Fibroblast of skin of scalp (primary cell): ENCODE measurements at regions not wholly inside any gene's neighbourhood (a gene's known extent, or its start where the extent isn't known, plus 50 kb on each side); places are given as distances from the start of the nearest gene placed in this dataset.
"Not testable (repeated sequence)": the region's sequence is repeated elsewhere in the genome, so short reads cannot be mapped to it uniquely, and the experiment has no call there.

ENCODE experiments used
- DNase-seq: peaks from one replicate; pipeline ENCODE4 v3.0.0-alpha.2; 2013

DNA sequence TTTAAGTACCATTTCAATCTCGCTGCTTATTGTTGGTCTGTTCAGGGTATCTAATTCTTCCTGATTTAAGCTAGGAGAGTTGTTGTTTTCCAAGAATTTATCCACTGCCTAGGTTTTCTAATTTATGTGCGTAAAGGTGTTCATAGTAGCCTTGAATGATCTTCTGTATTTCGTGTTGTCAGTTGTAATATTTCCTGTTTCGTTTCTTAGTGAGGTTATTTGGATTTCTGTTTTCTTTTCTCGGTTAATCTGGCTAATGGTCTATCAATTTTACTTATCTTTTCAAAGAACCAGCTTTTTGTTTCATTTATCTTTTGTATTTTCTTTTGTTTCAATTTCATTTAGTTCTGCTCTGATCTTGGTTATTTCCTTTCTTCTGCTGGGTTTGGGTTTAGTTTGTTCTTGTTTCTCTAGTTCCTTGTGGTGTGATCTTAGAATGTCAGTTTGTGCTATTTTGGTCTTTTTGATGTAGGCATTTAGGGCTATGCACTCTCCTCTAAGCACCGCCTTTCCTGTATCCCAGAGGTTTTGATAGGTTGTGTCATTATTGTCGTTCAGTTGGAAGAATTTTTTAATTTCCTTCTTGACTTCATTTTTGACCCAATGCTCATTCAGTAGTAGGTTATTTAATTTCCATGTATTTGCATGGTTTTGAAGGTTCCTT lies 92.5 kb upstream of the CSRP2 start:
- DNase-seq: not testable (repeated sequence)

DNA sequence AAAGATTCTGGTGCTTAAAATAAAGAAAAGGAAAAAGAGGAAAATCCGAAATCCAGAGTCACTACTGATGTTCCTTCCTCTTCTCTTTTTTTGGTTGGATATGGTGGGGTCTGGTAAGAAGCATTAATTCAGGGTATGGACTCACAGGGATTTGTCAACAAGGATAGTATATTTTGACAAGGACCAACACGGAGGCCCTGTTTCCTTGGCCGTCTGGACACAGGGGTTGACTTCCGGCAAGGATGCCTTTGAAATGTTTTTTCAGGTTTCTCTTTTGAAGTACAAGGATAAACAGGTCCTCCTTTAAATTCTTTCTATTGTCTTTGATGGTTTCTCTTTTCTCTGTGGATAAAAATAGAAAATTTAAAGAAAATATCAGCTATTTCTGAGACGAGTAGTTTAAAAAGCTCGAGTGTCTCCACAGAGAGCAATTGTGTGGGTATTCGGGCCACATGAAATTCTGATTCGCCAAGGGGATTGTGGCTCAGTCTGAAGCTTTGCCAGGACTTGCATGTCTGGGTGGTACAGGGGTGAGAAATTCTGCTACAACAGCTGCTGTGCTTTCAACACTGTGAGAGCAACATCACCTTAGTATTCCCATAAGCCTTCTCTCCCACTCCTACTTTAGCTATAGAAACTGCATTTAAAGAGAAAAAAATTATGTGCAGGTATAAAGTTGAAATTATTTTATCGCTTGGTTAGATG lies 88.5 kb upstream of the CSRP2 start:
- DNase-seq: no peak

DNA sequence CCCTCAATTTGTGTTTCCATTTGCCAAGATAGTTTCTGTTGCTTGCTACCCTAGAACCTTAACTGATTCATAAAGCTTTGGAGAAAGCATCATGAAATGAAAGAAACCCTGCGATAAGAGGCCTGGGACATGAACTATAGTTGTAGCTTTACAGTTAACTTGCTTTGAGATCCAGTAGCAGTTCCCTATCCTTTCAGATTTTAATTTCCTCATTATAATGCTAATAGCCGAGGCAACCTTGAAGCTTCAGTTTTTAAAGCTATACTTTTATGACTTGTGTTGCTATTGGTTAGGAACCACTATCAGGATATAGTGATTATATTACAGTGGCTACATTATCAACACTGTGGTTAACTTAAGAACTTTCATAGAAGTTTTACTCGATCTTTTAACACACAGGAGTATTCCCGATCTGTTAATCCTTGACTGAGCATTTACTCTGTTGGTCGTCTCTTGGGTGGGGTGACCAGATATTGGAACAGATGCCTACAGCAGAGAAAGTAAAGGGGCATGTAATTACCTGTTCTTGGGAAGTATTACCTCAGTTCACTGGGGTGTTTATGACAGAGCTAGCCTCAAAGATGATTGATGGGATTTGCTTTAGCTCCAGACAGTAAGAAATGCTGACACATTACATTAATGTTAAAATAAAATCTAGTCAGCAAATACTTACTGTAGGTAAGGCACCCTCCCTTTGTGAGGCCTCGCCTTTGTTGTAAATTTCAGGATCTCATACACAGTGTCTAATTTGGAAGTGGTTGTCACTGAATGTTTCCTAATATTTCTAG lies 86.2 kb upstream of the CSRP2 start:
- DNase-seq: no peak

DNA sequence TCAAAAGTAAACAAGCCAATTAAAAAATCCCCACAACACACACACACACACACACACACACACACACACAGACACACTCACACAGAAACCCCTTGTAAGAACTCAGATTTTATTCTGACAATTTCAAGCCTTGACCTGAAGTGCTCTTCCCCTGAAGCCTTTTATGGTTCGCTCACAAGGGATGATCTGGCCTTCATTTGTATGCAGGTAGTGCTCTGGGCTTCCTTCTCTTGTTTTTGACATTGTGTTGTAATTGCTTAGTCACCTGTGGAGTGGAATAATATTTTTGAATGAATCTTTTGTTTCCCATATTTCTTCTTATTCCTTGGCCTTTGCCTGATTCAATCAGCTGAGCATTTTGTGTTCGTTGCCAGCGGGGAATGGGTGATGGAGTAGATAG lies 83.3 kb upstream of the CSRP2 start:
- DNase-seq: no peak

DNA sequence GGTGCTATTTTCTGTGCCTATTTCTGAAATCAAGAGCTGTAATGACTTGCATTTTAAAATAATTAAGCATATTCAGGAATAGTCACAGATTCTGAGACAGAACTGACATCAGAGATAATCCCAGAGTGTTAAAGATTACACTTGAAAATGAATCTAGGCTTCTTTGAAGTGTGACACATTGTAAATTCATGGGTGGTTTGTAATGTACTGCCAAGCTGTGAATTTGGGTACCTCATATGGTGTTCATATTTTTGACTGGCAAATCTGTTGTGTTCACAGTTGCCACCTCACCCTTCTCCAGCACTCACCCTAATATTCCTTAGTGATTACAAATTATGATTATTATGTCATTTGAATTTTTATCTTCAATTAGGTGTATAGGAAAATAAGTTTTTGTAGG lies 78.5 kb upstream of the CSRP2 start:
- no peak for DNase-seq

DNA sequence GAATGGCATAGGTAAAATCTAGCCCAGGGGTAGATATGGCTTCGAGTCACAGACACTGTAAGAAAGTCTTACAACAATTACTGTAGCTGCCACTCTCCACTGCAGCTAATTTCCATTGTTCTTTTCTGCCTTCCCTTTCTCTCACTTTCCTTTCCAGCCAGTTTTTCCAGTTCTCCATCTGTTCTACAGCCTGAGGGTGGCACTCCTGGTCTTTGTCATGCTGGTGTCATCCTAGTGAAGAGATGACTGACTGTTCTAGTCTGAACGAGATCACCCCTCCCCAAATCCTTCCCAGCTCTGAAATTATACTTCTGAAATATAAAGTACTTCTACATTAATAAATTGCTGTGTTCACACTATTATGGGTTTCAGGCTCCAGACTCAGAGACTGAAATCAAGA lies 74.2 kb upstream of the CSRP2 start:
- DNase-seq: peak; percentile 15

DNA sequence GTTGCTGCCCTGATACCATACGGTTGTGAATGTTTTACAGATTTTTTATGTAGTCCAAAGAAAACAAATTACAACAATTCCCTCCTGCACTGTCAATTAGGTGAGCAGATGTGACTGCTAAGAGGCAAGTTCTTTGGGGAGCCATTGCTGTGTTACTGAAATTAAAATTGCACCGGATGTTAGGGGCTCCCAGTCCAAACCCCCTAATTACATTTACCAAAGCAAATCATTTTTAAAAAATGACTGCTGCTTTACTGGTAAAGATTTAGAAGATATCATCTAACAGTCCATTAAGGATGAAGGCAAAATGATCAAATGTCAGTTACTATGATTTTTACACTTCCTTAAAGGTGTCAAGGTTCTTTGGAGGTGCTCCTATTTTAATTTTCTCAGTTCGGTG lies 70.1 kb upstream of the CSRP2 start:
- DNase-seq: no peak

DNA sequence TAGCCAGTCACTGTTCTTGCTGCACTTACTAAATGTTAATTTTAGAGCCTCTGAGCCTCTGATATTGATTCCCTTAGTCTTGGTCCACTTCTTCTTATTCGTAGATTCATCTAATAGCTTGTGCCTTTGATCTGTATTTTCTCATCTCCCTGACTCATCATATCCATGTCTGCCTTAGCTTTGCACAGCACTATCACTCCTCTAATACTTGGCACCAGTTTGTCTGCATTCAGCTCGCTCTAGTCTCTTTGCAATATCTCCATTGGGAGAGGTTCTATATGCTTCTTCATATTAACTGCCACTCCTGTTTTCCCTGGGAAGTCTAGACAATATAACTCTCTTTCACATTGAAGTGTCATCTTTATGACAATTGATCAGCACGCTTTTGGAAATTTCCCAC lies 68.5 kb upstream of the CSRP2 start:
- no peak for DNase-seq

DNA sequence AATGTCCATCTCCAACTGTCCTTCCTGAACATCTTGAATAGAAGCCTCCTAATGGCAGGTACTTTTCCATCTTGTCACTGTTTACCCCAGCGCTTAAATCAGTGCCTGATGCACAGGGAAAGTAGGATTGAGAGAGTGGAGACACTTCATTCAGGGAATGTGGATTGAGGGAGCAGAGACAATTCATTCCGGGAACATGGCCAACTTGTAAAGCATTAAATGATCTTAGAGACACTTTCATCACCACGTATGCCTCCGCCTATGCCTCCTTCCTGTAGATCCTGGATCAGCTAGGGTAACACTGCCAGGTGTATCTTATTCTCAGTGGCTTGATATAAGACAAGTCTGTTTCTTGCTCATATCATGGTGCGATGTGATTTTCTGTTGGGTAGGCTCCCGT lies 67.6 kb upstream of the CSRP2 start:
- DNase-seq: peak; percentile 67

DNA sequence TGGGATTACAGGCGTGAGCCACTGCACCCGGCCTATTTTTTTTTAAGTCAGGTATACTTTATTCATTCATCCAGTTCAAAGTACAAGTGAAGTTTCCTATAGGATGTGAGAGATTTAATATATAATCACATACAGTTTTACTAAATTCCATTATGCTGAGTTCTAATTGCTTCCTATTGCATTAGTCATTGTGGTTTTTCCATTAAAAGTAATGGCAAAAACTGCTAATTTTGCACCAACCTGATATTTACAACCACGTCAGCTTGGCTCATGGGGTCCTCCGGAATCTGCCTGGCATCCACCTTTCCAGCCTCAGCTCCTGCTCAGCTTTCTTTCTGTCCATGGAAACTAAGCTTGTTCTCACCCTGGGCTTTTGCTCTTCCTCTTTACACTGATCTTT lies 67.0 kb upstream of the CSRP2 start:
- peak; percentile 67 for DNase-seq

DNA sequence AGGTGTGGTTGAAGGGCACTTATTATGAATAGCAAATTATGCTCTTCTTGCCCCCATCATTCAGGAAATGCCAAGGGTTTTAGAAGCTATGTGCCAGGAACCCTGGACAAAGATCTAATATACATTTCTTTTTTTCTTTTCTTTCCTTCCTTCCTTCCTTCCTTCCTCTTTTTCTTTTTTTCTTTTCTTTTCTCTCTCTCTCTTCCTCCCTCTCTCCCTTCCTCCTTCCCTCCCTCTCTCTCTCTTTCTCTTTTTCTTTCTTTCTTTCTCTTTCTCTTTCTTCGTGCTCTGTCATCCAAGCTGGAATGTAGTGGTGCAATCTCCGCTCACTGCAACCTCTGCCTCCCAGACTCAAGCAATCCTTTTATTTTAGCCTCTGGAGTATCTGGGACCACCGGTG lies 66.1 kb upstream of the CSRP2 start:
- DNase-seq: no peak

DNA sequence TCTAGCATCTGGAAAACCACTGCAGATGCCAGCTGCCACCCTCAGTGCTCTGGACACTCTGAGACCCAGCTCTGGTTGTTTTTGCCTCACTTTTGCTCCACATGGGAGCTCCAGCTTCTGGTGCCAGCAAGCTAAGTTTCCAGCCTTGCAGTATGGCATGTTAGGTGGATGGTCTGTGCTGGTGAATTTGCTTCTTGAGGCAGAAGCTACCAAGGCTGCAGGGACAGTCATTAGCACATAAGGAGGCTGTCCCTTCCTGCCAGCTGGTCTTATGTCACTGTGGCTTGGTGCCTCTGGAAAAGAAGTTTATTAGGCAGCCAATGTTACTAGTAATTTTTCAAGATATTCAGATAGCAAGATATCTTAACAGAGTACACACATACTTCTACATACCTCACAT lies 64.2 kb upstream of the CSRP2 start:
- DNase-seq: no peak

DNA sequence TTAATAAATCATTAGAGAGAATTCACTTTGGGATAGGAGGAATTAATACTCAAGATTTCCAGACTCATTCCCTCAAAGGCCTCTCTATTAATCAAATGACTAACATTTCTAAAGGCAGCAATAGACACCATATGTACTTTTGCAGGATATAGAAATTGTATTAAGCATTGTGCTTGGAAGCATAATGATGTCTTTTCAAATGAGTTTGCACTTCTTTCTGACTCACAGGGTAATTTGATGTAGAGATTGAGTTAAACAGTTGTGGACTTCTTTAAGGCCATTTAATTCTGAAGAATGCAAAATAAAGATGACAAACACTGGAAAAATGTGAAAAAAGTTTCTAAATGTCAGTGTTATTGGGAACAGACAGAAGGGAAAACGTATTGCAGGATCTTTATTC lies 63.4 kb upstream of the CSRP2 start:
- DNase-seq: peak; percentile 77

DNA sequence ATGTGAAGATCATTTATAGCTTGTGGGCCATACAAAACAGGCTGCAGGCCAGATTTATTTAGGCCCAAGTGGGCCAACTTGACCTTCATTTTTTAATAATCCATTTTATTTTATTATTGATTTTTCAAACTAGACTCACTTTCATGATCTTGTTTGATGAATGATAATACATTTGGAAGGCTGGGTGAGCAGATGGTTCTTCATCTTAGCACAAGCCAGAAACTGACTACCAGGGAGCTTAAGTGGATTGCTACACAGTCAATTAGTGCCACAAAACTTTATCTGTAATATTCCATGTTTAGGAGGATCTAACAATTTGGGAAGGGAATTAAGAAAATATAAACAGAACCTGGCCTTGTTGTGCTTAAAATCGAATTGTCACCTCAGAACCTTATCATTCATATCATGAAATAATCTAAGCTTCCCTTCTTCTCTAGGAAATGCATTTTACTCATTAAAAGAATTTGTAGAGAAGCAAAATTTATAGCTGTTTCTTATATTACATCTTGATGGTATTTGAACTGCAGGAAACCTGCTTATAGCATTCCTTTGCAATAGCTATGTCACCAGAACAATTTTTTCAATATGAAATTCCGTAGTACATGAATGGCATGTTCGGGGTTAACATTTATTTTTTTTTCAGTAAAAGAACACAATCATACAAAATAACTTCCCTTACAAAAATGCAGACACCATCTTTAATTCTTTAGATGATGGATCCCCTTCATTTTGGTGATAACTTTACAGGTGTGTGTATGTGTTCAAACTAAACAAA lies 62.0 kb upstream of the CSRP2 start:
- DNase-seq: no peak

DNA sequence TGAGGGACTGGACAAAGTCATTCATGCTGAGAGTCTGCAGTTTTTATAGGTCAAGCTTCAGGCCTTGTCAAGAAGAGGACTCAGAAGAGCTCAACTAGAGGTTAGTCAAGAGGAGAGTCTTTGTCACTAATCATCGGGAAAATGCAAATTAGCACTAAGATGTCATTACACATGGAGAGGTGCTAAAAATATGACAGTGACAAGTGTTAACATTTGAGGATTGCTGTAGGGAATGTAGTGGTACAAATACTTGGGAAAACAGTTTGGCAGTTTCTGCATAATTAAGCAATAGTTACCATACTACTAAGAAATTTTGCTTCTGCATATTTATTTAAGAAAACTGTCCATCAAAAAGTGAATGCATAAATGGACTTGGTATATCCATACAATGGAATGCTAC lies 60.9 kb upstream of the CSRP2 start:
- no peak for DNase-seq

DNA sequence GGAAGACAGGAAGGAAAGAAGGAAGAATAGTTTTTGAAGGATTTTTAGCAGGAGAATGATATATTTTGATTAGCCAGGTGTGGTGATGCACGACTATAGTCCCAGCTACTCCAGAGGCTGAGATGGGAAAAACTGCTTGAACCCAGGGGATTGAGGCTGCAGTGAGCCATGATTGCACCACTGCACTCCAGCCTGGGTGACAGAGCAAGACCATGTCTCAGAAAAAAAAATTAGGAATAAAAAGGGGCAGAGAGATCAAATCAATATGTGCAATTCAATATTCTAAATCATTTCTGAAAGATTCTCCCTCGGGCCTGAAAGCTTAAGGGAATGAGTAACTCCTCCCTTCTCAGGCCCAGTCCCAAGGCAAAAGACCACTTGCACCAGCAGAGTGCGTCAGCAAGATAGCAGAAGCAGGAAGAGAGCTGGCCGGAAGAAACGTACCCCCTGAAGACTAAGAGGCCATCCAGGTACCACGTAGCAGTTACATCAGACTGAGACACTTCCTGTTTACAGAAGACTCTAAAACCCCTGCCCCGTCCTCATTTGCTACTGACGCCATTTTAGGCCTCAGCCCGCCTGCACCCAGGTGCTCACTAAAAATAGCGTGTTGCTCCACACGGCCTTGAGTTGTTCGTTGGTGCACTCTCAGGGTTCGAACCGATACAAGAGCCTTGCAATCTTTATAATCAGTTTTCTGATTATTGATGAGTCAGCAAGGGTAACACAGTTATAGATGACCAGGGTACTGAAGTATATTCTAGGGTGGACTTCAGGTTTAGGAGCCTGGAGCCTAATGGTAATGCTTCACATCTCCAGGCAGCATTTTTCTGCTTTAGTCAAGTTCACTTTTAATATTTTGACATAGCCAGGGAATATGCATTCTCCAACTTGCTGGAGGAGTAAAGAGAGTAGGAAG lies 57.7 kb upstream of the CSRP2 start:
- DNase-seq: no peak

DNA sequence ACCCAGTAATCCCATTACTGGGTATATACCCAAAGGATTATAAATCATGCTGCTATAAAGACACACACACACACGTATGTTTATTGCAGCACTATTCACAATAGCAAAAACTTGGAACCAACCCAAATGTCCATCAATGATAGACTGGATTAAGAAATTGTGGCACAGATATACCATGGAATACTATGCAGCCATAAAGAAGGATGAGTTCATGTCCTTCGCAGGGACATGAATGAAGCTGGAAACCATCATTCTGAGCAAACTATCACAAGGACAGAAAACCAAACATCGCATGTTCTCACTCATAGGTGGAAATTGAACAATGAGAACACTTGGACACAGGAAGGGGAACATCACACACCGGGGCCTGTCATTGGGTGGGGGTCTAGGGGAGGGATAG lies 54.6 kb upstream of the CSRP2 start:
- not testable (repeated sequence) for DNase-seq

DNA sequence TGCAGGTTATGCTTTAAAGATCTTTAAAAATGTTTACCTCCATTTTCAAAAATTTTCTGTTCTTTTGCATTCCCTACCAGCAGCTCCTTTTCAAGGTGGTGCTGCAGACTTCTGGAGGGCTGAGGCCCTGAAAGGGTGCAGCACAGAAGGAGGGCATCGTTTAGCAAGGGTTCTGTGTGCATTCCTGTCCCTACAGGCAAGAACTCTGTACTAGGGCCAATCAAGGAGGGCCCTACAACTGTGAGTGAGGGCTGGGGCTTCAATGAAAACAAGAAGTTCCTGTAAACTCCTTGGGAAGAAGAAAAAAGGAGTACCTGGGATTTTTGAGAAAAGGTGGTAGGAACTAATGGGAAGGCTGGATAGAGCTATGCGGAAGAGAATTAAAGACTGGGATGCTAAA lies 50.7 kb upstream of the CSRP2 start:
- no peak for DNase-seq
